Activated CD4-positive, alpha-beta T cell treated with anti-CD3 and anti-CD28 coated beads, Interleukin-10, Interleukin-2, amounts not matched to agents 100 ng/mL and 50 ng/mL, durations not matched to agents 16 hours and 8 hours (primary cell): ENCODE measurements at regions not wholly inside any gene's neighbourhood (a gene's known extent, or its start where the extent isn't known, plus 50 kb on each side); places are given as distances from the start of the nearest gene placed in this dataset.

Source experiments
- DNase-seq: peaks from one replicate; pipeline ENCODE4 v3.0.0-alpha.2; 2020

DNA sequence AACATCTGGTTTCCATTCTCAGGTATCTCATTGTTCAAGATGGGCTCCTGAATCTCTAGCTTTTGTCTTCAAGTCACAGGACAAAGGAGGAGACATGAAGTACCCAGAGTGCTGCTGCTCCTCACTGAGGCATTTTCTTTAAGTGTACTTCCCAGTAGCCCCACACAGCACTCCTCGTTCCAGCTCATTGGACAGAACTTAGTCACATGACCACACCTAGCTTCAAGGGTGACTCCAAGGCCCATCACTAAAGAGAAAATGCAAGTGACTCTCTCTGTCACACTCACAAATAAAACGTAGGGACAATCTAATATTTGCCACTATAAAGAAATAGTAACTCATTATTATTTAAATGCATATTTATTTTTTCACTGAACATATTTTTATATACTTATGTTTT lies 58.3 kb upstream of the NEUROD6 start:
- DNase-seq, result no peak

DNA sequence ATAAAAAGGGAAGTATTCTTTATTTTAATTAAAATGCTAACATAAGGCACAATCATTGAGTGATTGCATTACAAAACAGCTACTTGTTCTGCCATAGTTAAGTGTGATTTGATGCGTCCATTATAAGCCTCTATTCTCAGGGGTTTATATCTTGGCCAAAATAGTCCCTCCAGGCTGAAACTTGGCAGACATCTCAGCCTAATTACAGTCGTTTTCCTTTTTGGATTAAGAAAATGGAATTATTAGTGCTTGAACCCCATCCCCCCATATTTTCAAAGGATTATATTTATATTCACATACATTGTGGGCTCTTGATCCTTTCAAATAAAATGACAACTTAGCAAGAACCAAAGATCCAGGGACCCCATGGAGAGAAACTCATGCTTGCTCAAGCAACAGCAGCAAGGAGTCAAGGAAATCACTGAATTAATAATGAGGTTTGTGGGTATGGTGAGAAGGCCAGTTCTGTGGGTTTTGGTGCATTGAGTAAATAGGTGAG lies 66.7 kb upstream of the NEUROD6 start:
- no peak for DNase-seq

DNA sequence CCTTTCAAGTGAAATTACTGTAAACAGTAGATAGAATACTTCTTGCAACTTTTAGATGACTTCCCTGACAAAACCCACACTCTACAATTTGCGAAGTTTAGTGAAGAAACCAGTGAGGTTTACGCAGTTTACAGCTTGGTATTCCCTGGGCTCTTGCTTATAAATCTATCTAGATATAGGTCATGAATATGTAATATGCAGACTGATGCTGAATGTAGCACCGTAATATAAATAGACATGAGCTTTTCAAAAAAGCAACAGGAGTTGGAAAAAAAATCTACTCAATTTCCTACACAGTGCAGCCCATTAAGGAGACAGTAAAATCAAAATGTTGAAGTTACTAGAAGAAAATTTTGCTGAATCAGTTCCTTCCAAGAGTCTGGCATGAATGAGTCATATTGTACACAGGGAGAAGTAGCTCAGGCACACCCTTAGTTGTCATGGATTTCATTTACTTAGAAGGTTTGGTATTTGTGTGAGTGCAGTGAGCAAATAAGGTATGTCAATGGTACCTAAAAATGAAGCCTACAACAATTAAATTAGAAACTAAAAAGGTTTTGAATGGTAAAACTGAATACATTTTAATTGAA lies 67.7 kb upstream of the NEUROD6 start:
- no peak for DNase-seq

DNA sequence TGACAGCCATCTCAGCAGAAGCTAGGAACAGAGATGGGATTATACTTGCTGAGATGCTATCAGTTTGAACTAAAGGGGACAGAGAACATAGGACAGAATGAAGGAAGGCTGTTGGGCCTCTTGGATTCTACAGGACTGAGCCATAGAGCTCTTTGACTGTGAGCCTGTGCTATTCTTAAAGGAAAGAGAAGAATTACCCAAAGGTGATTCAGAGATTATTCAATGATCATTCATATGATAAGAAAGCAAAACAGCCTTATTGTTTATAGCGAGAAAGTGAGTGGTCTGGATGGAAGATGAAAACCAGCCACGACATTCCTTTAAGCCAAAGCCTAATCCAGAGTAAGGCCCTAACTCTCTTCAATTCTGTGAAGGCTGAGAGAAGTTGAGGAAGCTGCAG lies 69.7 kb upstream of the NEUROD6 start:
- DNase-seq, result no peak

DNA sequence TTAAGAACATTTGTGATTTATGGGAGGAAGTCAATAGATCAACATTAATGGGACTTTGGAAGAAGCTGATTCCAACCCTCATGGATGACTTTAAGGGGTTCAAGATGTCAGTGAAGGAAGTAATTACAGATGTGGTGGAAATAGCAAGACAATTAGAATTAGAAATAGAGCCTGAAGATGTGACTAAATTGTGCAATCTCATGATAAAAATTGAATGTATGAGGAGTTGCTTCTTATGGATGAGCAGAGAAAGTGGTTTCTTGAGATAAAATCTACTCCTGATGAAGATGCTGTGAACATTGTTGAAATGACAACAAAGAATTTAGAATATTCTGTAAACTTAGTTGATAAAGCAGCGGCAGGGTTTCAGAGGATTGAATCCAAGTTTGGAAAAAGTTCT lies 70.9 kb upstream of the NEUROD6 start:
- DNase-seq, result no peak

DNA sequence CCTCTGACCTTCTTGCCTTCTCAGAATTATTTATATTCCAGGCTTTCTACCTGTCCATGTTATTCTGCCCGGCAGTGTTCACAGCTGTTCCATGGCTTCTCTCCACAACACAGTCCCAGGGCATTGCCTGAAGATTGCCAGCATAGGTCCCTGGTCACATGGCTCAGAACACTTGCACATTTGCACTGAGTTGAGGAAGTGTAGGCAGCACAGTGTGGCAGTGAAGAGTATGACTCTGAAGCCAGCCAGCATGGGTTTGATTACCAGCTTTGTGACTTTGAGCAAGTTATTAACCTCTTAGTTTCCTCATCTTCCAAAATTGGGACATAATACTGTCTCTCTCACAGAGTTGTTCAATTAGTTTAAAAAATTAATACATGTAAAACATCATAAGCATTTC lies 73.2 kb upstream of the NEUROD6 start:
- no peak for DNase-seq

DNA sequence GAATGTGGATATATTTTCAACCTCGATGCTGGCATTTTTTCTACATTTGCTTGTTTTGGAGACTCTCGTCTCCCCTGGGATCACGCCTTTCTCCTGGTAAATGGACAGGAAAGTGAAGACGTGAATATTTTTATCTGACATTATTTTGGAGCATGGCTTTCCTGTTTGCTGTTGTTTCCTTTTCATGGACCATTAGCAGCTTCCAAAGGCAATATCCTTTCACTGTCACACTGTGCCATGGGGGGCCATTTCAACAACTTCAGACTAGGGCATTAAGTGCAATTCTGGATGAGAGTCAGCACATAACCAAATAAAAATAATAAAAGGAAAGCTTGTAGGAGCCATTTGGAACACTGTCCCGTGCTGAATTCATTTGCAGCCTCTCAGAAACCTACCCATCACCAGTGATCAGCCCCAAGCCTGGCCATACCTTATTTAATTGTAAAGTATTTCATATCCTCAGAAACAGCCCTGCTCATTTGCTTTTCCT lies 75.9 kb upstream of the NEUROD6 start:
- DNase-seq, result no peak

DNA sequence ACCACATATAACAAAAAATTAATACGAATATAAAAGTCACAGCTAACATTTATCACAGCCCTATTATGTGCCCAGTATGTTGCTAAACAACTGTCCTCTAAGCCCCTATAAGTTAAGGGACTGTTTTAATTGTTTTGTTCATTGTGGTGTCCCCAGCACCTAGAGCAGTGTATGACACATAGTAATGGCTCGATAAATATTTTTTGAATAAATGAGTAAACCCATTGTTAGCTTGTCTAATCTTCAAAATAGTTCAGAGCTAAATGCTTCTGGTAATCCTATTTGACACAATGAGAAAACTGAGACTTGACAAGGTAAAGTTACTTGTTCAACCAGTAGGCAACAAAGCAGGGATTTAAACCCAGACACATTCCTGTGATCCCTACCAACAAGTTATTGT lies 78.4 kb upstream of the NEUROD6 start:
- no peak for DNase-seq

DNA sequence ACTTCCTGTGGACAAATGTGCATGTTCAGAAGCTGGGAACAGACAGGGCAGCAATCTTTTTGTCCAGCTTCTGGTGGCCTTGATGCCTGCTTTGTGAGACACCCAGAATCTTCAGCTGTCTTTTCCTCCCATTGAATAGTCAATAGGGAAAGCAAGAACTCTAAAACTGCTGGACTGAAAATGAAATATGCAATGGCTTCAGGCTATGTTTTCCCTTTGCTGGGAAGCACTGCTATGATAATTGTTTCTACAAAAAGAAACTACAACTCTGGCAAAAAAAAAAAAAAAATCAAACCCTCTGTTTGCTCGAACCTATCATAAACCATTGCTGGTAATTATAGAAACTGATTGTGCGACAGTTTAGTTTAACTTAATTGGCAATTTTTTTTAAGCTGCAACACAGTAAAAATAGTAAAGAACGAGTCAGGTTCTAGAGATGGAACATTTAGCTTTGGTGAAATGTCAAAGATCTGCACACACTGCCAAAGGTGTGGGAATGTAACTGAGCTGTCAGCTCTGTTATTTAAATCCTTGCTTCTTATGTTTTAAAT lies 79.1 kb upstream of the NEUROD6 start:
- no peak for DNase-seq

DNA sequence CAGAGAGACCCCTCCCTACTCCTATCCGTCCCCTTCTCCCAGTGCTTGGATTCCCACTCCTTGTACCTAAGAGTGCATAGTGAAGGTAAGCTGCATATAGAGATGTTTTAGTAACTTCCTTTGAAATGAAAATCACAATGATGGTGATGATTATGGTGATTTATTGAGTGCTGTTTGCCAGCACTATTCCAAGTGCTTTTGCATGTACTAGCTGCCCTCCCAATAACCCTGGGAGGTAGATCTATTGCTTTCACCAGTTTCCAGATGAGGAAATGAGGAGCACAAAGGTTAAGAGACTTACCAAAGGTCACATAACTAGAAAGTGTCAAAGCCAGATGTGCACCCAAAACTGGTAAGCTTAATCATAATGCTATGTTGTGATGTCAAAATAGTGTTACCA lies 80.4 kb upstream of the NEUROD6 start:
- no peak for DNase-seq

DNA sequence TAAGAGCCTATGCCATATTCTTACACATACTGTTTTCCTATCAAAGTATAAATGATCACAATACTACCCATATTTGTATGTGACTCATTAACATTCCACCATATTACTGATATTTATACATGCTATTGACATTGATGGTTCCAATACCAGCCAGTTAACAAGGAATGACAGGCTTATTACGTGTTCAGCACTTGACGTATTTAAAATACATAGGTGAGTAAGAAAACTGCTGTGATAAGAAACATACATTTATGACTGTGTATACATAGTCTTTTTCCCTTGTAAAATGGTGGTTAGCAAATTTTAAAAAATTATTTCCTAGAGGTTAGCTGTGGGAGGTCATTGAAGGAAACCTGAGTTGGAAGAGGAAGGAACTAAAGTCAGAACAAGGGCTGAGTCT lies 81.1 kb upstream of the NEUROD6 start:
- DNase-seq, result no peak

DNA sequence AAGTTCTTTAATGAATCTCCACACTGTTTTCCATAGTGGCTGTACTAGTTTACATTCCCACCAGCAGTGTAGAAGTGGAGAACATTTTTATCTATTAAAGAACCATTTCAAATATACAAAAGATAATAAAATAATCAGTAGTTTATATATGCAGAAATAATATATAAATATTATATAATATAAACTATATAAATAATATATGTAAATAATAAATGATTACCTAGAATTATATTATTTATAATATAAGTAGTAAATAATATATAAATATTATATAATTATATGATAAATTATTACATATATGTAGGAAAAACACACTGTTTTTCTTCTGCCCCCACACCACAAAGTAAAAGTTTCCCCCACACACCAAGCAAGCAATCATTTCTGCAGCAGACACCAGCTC lies 83.5 kb upstream of the NEUROD6 start:
- DNase-seq, result no peak

DNA sequence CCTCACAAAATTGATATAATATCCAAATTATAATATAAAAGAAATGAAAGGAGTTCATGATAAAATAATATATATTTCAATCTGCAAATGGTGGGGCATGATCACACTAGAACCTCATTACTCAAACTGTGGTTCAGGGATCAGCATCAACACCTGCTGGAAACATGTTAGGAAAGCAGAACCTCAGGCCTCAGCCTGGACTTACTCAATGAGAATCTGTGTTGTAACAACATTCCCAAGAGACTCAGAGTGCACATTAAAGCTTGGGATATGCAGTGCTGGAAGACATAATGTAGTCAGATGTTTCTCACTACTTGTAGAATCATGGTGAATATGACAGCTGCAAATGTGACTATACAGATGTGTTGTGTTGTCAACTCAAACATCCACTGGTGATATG lies 81.7 kb upstream of the ITPRID1 start:
- no peak for DNase-seq

DNA sequence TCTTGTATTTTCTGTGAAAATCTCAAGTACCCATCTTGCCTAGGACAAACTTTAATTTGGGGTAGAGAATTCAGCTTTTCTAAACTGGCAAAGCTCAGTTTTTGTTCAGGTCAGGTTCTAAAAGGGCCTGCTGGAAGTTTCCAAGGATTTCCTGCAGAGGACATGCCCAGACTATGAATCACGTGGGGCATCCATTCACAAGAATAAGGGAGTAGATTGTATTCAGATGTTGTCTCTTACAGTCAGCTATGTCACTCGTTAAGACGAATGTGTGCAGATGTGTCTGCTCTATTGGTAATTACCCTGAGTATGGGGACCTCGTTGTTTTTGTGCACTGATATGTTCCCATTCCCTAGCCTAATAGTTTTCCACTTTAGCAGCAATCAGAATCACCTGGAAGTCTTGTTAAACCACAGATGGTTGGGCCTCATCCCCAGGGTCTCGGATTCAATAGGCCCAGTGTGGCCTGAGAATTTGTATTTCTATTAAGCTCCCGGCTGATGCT lies 81.0 kb upstream of the ITPRID1 start:
- DNase-seq, result no peak

DNA sequence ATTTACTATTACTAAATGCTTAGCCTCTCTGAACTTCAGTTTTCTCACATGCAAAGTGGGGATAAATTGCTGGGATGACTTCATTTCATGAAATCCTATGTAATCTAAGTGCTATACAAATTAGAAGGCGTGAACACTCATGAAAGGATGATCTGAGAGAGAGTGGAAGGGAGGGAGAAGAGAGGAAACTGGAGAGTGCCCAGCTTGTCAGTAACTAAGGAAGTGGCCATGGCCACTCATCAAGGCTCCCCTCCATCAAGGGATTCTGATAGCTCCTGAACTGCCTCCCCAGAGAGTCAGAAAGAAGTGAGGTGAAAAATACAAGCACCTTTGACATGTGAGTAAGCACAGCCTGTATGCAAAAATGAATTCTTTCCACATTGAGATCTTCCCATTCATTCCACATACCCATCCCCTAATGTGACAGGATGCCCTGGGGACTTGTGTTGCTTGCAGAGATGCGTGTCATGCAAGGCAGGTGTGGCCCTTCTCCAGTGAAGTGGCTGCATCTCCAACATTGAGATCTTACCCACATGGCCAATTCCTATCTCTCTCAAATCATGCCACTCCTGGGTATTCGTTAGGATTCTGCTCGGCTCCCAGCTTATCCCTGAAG lies 76.5 kb upstream of the ITPRID1 start:
- no peak for DNase-seq

DNA sequence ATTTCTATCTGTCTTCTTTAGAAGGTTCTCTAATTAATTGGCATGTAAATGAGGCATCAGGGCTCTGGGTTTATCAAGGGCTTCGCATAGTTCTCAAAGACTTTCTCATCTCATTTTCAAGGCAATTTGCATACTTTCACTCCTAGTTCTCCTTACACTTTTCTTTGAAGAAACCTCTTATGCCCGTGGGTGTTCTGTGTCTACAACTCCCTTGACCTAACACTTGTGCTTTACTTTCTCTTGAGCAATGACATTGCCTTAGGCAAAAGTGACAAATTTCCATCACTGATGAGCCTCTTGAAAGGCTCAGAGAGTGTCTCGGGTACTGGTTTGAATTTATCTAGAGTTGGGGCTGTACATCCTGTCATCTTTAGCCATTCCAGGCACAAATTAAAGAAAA lies 74.7 kb upstream of the ITPRID1 start:
- DNase-seq, result no peak

DNA sequence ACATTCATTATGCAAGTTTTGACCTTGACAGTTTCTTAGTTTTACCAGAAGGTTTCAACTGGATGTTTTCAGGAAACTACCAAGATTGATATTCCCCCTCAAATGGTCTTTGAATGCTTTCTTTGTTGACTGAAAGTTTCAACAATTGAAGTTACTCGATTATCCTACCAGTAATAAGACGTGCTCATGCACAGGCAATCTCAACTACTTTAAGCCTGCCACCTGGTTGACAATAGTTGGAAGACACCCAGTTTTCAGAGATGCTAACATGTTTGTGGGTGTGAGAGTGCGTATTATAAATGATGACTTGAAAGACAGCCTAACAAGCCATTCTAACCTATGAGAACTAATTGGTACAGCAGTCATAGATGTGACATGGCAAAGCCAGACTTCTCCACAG lies 73.4 kb upstream of the ITPRID1 start:
- no peak for DNase-seq

DNA sequence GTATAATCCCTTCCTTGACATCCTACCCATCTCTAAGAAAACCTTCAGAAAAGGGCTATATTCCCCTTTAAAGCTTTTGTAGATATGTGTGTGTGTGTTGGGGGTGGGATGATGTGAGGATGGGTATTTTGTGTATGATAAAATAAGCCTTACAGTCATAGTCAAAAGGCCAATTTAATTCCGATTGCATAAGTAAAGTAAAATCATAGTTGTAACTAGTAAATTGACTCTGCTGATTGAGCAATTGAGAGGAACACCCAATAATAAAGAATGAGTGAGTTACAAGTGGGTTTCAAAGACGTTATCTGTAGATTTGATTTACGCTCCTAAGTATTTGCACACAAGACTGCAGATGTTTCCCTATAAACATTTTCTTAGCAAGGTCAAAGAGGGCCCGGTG lies 71.3 kb upstream of the ITPRID1 start:
- DNase-seq, result no peak

DNA sequence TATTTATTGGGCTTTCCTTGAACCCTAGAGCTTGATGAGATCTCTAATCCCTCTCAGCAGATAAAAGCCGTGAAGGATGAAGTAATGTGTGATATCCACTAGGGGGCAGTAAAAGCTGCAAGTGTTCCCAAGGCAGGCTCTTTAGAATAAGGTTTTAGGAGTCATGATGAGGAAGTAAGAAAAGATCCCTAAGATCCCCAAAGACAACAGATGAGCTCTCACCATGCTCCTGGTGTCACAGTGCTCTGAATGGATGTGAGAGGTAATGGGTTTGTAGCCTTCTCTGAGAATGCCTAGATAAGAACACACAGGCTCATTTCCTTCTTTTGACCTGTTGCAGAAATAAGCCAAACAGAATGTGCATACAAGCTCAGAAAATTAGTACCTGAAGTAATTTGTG lies 70.4 kb upstream of the ITPRID1 start:
- DNase-seq, result peak; percentile 47

DNA sequence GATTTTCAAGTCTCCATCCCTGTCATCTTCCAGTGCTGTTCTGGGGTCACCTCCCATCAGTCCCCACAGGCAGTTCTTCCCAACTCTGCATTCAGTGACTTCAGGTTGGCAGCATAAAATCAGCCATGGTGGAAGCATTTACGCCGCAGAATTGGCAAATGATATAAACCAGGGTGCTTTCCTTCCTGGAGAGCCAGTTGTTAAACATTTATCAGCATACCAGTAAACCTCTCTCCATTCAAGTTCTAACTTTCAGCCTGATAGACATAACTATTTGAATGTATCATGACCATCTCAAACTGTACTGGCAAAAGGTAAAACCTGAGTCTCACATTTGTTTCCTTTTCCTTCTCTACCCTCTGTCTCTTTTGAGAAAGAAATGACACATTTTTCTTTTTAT lies 69.7 kb upstream of the ITPRID1 start:
- DNase-seq, result no peak

DNA sequence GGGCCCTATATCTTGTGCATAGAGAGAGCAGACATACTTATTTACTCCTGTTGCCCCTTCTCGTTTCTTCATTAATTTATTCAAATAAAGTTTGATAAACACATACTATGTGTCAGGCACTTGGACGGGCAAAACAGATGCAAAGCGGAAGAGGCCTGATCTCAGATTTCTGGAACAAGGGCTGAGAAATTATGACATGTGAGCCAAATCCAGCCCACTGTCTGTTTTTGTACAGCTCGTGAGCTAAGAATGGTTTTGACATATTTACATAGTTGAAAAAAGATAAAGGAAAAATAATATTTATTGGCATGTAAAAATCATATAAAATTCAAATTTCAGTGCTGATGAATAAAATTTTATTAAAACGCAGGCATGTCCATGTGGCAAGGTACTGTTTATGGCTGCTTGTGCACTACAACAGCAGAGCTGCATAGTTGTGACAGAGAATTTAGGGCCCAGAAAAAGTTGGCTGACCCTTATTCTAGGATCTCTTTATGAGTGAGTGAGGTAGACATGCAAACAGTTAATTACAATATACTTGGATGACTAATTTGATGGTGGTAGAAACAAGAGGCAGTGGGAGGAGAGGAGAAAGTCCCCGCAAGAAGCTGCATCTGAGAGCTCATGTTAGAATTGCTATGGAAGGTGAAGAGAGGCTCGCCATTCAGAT lies 68.1 kb upstream of the ITPRID1 start:
- no peak for DNase-seq

DNA sequence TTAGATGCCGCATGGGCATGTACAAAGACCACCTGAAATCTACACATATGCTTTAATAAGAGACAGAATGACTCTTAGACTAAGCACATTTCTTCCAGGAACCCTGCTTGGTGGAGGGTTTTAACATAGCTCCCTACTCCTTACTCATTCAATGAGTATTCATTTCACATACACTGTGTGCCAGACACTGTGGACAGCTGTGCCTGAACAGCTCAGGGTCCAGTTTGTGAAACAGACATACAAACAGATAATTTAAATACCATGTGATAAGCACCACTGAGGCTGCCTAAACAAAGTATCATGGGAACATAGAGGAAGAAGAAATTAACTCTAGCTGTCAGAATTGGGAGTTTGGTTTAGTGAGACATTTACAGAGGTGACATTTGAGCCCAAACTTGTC lies 65.2 kb upstream of the ITPRID1 start:
- no peak for DNase-seq

DNA sequence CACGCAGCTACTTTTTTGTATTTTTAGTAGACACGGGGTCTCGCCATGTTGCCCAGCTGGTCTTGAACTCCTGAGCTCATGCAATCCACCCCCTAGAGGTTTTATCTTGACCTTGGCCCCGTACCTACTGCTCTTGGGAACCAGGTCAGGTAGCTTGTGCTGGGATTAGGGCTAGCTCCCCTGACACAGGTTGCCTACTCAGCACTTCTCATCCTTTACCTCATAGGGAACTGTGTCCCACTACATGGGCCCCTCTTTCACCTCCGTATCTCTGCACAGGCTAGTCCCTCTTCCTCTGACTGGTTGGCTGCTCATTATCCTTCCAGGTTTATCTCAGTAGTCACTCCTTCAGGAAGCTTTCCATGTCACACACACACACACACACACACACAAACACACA lies 58.0 kb upstream of the ITPRID1 start:
- no peak for DNase-seq
